Right lobe of liver (tissue), 6 donors: ENCODE measurements at regions not wholly inside any gene's neighbourhood (a gene's known extent, or its start where the extent isn't known, plus 50 kb on each side); places are given as distances from the start of the nearest gene placed in this dataset.
"Not testable (repeated sequence)": the region's sequence is repeated elsewhere in the genome, so short reads cannot be mapped to it uniquely, and the experiment has no call there.

ENCODE experiments used
- ATAC-seq, 4 donors: fragments of 200-7000 bp; cut with Tn5 transposase; one replicate each; pipeline ENCODE4 v1.9.1; 2020; ENCODE audit warnings: mild to moderate bottlenecking in 4 of 4, moderate library complexity in 4 of 4
- DNase-seq, 3 donors: peaks; one replicate each; pipeline ENCODE4 v3.0.0-alpha.2; 2020
- H3K27ac ChIP-seq, 3 donors: fragments of 200-600 bp; one replicate each; pipeline ENCODE4 v1.8.0; 2022
- H3K27me3 ChIP-seq, 2 donors: fragments of 200-600 bp; one replicate each; pipeline ENCODE4 v1.8.0; 2022
- H3K36me3 ChIP-seq, 4 donors: fragments of 200-600 bp; sonication (generic) in 1 of 4; one replicate each; pipeline versions ENCODE4 v1.5.1 to v1.8.0; 2017 to 2022; ENCODE audit warnings: control low read depth in 1 of 4
- H3K4me1 ChIP-seq, 4 donors: fragments of 200-600 bp; sonication (generic) in 1 of 4; one replicate each; pipeline versions ENCODE4 v1.5.1 to v1.8.0; 2017 to 2022; ENCODE audit warnings: control low read depth in 1 of 4
- H3K4me3 ChIP-seq, 3 donors: fragments of 200-600 bp; one replicate each; pipeline ENCODE4 v1.8.0; 2022
- H3K9me3 ChIP-seq, 4 donors: fragments of 200-600 bp; sonication (generic) in 1 of 4; one replicate each; pipeline versions ENCODE4 v1.5.1 to v1.8.0; 2017 to 2022; ENCODE audit warnings: control low read depth in 1 of 4
- CTCF ChIP-seq, 4 donors: fragments of 200-600 bp in 3 of 4; fragments of 450-650 bp in 1 of 4; IDR thresholded peaks; one replicate each; pipeline versions ENCODE4 v1.5.1 to v1.8.0; 2016 to 2022; ENCODE audit warnings: antibody characterized with exemption in 4 of 4, mild to moderate bottlenecking in 2 of 4
- POLR2A ChIP-seq: fragments of 450-650 bp; IDR thresholded peaks from one replicate; pipeline ENCODE4 v1.6.1; 2017; ENCODE audit warnings: antibody characterized with exemption, mild to moderate bottlenecking
- WGBS: methylation state at CpG from one replicate; pipeline ENCODE4 v1.1.6; 2018; ENCODE audit warnings: low coverage, low lambda C conversion rate; ENCODE audit not compliant: insufficient coverage; ENCODE audit errors: missing lambda C conversion rate; 5-methylcytosine and 5-hydroxymethylcytosine counted together
- intact Hi-C, 2 donors: fragments of 100-400 bp; cut with DNase I; formaldehyde crosslinking; loops; one replicate each; pipeline versions ENCODE4 v1.11.2 to v1.14.1; 2022
- donor health status: DM: no; HTN: yes; CAD: no.
- donor health status: DM: no; HTN: no; CAD: no.
- donor health status: DM: no; HTN: no; CAD: no.
- donor health status: DM: no; HTN: yes; CAD: no.
- donor health status: DM: no; HTN: yes; CAD: no.

- whole genome bisulfite sequencing, result 0% methylated on average over 1 of the region's 1 CpG
- Histone ChIP-seq H3K4me3 (no peak overlapping the region), H3K36me3 (no peaks in the 10 kb centered on the region), H3K27ac (no peak overlapping the region), H3K4me1 (no peaks in the 10 kb centered on the region), H3K9me3 (no peaks in the 10 kb centered on the region), H3K27me3 (no peaks in the 10 kb centered on the region)
- intact Hi-C loops, result no loop called here
- ATAC-seq (no peak), DNase-seq (no peak)
- no peak for TF ChIP-seq POLR2A
Measured at GRCh38 chr15:38849046-38849445, 284.4 kb upstream of the RASGRP1 start.

DNA sequence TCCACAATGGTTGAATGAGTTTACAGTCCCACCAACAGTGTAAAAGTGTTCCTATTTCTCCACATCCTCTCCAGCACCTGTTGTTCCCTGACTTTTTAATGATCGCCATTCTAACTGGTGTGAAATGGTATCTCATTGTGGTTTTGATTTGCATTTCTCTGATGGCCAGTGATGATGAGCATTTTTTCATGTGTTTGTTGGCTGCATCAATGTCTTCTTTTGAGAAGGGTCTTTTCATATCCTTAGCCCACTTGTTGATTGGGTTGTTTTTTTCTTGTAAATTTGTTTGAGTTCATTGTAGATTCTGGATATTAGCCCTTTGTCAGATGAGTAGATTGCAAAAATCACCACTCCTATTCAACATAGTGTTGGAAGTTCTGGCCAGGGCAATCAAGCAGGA is 287.6 kb upstream of the RASGRP1 start:
- DNase-seq, ATAC-seq, H3K9me3 ChIP-seq, H3K27me3 ChIP-seq, H3K4me1 ChIP-seq, H3K4me3 ChIP-seq, H3K27ac ChIP-seq, H3K36me3 ChIP-seq, intact Hi-C loops: not testable (repeated sequence)
- WGBS, result 100% methylated on average over 1 of the region's 1 CpG

DNA sequence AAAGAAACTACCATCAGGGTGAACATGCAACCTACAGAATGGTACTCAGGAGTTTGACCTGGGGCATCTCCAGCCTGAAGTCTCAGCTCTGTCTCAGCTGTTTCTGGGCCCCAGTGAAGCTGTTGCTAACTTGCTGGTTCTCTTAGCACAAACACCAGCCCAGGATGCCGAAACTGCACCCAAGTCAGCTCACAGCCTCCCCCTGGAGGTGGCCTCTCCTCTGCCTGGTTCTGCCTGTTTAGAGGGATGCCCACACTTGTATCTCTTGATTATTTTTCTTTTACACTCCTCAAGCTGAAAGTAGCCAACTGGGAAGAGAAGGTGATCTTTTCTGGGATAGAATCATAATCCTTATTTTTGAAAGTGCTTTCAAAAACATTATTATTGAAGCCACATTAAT is 289.0 kb upstream of the RASGRP1 start:
- intact Hi-C loops, result no loop called here
- no peak overlapping the region for H3K27ac ChIP-seq
- WGBS, result 38% methylated on average over 1 of the region's 1 CpG
- H3K4me1 ChIP-seq, result no peaks in the 10 kb centered on the region
- ATAC-seq (peak in 3 of 4 donors; percentile 28 to 60 (median 33)), DNase-seq (no peak)
- H3K36me3 ChIP-seq, result no peaks in the 10 kb centered on the region
- H3K27me3 ChIP-seq, result no peaks in the 10 kb centered on the region
- H3K4me3 ChIP-seq, result no peak overlapping the region
- TF ChIP-seq CTCF (IDR thresholded peaks at IDR 0.05), result peak in 3 of 4 donors; percentile 8 to 24 (median 10)
- no peak for TF ChIP-seq POLR2A
- no peaks in the 10 kb centered on the region for H3K9me3 ChIP-seq

DNA sequence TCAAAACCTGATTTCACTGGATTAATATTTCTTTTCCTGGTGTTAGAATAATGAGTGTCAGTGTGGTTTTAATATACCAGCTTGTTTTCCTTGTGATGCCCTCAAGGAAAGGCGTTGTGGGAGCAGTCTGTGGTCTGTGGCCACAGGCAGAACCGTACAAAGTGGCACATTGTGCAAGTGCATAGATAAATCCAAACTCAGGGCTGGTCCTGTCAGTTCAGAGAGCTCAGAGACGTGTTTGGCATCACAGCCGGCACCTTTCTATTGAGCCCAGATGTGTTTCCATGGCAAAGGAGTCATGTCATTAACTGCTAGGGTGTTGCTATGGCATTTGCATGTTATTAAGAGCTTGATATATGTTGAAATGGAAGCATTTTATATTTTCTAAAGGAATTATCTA is 289.9 kb upstream of the RASGRP1 start:
- 43% methylated on average over 4 of the region's 4 CpGs for WGBS
- no peak overlapping the region for H3K27ac ChIP-seq
- H3K9me3 ChIP-seq, result no peaks in the 10 kb centered on the region
- DNase-seq, result no peak
- no peaks in the 10 kb centered on the region for H3K36me3 ChIP-seq
- no peaks in the 10 kb centered on the region for H3K4me1 ChIP-seq
- H3K27me3 ChIP-seq, result no peaks in the 10 kb centered on the region
- intact Hi-C loops, result no loop called here
- no peak for TF ChIP-seq POLR2A
- TF ChIP-seq CTCF (IDR thresholded peaks at IDR 0.05), result no peak
- ATAC-seq, result no peak
- H3K4me3 ChIP-seq, result no peak overlapping the region

DNA sequence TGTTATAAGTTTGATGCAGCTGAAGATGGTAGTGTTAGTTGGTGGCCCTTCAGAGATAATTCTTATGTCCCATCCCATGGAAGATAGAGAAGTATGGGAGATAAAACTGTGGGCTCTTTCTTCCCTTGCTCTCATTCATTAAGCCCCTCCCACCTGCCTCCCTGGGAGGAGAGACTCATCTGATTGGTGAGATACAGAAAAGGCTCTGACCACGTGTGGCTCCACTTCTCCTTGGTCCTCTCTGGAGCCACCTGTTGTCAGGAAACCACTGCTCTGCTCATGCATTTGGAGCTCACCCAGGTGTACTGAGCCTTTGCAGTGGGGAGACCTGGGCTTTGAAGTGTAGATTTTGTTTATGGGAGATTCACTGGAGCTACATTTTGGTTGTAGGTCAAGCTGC is 293.2 kb upstream of the RASGRP1 start:
- Histone ChIP-seq H3K36me3 (no peaks in the 10 kb centered on the region), H3K27me3 (no peaks in the 10 kb centered on the region), H3K4me3 (no peak overlapping the region), H3K9me3 (no peaks in the 10 kb centered on the region), H3K27ac (no peak overlapping the region), H3K4me1 (no peaks in the 10 kb centered on the region)
- no peak for DNase-seq
- 30% methylated on average over 1 of the region's 1 CpG for WGBS
- TF ChIP-seq POLR2A, result no peak
- TF ChIP-seq CTCF (IDR thresholded peaks at IDR 0.05), result no peak
- intact Hi-C loops, result no loop called here
- no peak for ATAC-seq

GRCh38 chr15:38859574-38859973 is 295.0 kb upstream of the RASGRP1 start:
- Histone ChIP-seq H3K4me1 (no peaks in the 10 kb centered on the region), H3K36me3 (no peaks in the 10 kb centered on the region), H3K27ac (no peak overlapping the region), H3K27me3 (no peaks in the 10 kb centered on the region), H3K9me3 (no peaks in the 10 kb centered on the region), H3K4me3 (no peak overlapping the region)
- TF ChIP-seq CTCF (IDR thresholded peaks at IDR 0.05) (no peak), POLR2A (no peak)
- intact Hi-C loops, result no loop called here
- DNase-seq (no peak), ATAC-seq (no peak)
- 81% methylated on average over 2 of the region's 2 CpGs for WGBS
